Amygdala (tissue), 56 donors: ENCODE measurements at regions not wholly inside any gene's neighbourhood (a gene's known extent, or its start where the extent isn't known, plus 50 kb on each side); places are given as distances from the start of the nearest gene placed in this dataset.
"Not testable (repeated sequence)": the region's sequence is repeated elsewhere in the genome, so short reads cannot be mapped to it uniquely, and the experiment has no call there.

Experiments used
- DNase-seq, 56 donors: peaks; one replicate each; lab custom pipeline; 2025; lab: John Stamatoyannopoulos, UW

DNA sequence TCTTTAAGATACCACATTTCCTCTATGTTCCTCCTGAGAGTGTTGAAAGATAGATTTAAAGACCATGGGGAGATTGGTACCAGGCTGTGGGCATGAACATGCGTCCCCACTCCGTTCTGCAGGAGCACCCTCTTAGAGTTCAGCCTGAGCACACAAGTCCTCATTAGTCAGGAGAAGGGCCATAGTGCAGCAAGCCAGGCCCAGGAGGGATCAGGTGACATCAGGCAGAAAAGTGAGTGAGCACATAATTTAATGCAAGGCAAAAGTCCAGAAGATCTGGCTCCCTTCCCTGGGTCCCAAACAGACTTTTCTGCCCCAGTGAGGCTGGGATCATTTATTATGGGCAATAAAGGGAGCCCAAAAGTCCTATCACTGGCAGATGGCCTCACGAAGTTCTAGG is 263.7 kb upstream of the AGTR2 start:
- DNase-seq: no peak

DNA sequence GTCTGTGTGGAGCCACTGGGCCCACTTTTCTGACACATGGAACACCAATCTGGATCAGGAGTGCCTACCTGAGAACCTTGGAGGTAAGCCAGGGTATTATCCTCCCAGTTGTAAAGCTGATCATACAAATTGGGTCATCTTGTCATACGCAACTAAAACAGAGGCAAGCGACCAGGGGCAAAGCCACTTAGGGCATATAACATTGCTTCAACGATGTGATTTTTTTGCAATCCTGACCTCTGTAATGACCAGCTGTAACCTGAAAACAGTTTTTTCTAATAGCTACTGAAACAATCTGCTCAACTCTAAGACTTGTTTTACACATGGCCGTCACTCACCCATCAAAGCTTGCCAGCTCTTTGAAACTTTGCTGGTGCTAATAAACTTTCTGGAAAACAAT is 261.5 kb upstream of the AGTR2 start:
- no peak for DNase-seq

DNA sequence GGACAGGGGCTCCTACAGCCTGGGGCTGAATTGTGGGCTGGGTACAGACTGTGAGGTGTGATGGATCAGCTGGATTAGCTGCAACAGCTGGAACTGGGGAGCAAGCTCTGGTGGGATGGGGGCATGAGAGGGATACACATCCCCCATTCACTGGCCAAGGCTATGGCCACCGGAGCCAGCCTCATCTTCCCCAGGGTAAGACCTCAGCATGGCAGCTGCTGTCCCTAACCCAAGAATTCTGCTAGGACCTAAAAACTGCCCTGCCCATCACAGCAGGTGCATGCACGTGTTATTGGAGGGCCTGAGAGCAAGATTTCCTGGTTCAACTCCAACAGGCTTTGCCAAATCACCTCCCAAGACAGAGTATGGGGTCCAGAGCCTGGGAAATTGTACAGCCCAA is 258.6 kb upstream of the AGTR2 start:
- DNase-seq: no peak

DNA sequence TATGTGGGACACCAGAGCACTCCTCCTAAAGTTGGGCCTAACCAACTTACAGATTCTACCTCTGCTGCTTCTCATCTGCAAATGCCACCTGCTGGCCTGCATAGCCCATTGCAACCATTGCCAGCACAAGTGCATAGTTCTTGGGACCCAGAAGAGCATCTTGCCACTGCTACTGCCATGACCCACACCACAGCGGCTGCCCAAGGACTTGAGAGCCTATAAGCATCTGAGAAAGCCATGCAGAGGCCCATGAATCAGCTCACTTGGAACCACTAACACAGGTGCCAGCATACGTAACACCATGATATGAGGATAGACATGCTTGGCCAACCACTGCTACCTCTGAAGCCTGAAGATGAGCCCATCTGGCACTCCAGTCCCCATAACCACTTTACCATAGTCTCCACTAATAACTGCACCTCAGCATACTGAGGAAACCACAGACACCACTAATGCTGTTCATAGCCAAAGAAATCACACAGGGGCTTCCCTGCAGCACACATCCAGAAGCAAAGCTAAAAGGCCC is 258.1 kb upstream of the AGTR2 start:
- peak in 1 of 56 donors; percentile 8 for DNase-seq

DNA sequence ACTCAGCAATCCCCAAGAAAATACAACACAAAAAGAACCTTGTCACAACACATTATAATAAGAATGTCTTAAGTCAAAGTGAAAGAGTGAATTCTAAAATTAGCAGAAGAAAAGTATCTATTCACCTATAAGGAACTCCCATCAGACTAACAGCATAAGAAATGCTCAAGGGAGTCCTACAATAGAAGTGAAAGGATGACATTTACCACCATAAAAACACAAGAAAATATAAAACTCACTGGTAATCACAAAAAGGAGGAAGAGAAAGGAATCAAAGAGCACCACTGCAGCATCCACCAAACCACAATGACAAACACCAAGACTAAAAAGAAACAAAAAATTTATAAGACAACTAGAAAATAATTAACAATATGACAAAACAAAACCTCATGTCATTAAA is 257.0 kb upstream of the AGTR2 start:
- DNase-seq: no peak

DNA sequence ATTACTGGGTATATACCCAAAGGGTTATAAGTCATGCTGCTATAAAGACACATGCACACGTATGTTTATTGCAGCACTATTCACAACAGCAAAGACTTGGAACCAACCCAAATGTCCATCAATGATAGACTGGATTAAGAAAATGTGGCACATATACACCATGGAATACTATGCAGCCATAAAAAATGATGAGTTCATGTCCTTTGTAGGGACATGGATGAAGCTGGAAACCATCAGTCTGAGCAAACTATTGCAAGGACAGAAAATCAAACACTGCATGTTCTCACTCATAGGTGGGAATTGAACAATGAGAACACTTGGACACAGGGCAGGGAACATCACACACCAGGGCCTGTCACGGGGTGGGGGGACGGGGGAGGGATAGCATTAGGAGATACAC is 254.9 kb upstream of the AGTR2 start:
- not testable (repeated sequence) for DNase-seq

DNA sequence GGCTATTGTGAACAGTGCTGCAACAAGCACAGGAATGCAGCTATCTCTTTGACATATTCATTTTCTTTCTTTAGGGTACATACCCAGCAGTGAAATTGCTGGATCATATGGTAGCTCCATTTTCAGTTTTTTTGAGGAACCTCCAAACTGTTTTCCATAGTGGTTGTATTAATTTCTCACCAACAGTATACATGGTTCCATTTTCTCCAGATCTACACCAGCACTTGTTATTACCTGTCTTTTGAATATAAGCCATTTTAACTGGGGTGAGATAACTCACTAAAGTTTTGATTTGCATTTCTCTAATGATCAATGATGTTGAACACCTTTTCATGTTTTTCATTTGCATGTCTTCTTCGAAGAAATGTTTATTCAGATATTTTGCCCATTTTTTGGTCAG is 241.1 kb upstream of the AGTR2 start:
- no peak for DNase-seq

DNA sequence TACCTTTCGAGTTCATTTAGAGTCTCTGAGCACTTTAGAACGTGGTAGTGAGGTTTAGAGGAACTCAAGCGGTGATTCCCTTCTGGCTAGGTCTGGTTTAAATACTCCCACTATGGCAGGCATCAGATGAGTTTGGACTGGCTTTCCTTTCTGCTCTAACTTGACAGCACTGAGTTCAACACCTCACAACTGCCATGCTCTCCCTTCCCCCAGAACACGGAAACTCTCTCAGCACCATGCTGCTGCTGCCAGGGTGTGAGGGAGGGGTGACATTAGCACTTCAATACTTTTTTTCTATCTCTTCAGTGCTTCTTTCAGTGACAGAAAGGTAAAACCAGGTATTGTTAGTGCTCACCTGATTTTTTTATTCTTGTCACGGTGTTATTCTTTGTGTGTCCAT is 234.5 kb upstream of the AGTR2 start:
- DNase-seq: no peak

DNA sequence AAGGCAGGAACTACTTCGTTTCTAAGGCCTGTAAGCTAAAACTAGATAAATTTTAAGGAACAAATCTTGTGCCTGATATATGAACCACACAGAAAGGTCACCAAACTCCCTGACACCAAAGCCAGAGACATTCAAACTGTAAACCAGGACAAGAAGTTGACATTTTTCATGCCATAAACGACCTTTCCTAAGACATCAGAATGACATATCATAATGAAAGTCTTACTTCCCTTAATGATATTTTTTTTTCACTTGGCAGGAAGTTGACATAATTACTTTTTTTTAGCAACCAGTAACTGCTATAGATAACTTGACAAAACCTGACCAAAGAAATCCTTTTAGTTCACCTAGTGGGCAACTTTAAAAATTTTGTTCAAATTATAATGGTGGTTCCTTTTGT is 231.5 kb upstream of the AGTR2 start:
- DNase-seq: no peak

DNA sequence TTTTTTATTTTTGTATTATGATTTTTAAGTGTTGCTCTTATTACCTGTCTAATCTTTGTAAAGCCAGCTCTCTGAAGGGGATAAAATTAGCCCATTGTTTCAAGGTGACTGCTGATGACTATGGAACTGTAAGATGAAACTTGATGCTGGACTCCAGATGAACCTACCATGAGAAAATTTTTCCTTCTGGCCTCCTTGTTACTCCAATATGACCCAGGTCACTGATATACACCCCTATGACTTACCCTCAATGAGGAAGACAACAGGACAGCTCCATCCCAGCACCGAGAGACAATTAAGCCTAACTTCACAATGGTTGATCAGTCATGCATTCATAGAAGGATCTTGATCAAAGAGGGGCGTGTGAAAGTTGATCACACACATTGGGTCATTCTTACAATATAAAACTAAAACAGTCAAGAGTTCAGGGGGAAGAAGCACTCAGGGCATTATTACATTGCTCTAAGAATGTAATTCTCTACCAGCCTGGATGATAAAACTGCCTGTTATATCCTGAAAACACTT is 230.8 kb upstream of the AGTR2 start:
- DNase-seq: no peak

DNA sequence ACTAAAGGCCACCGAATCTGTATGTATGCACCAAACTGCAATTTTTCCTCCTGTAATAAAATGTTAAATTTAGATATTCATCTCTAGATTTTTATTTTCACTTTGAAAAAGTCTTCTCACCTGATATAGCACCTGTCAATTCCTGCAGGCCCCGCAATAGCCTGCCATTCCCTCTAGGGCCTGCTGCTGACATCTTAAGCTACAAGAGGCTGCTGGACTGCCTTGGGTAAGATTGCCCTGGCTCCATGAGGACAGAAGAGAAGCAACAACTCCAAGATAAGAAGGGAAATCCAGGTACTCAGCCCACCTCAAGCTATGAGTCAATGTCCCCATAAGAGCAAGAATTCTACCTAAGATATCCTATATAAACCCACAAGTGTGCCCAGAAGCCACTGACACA is 230.2 kb upstream of the AGTR2 start:
- DNase-seq: peak in 1 of 56 donors; percentile 30

DNA sequence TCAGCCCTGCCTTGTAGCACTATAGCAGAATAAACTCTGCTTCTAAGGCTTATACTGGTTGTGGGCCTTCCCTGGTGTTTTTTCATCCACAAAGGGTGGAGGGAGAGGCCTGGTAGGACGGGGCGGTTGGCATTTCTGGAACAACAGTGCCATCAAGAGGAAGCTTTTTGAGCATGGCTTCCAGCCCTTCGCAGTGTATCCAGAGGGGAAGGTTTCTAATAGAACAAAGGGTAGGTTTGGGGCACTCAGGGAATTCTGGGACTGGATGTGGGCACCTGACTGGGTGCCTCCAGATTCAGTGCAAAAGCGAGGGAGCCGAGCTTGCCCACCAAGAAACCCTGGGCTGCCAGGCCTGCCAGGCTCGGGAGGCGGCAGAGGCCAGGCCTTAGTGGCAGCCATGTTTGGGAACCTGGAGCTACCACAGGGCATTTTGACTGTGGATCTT is 229.6 kb upstream of the AGTR2 start:
- DNase-seq: peak in 52 of 56 donors; percentile 2 to 91 (median 56)

DNA sequence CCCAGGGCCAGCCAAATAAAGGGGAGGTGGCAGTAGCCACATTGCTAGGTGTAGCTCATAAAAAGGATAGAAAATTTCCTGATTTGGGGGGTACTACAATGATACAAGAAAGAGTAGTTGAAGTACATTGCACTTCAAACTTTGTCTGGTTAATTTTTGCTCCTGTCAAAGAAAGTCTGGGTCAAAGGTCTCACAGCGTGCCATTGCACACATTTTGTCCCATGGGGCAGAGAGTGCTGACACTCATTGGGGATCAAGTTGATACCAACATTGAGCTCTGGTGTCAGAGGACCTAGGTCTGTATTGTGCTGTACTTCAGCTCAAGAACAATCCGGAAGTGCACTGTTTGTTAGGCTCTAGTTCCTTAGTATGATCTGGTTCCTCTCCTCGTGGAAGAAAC is 229.2 kb upstream of the AGTR2 start:
- no peak for DNase-seq

DNA sequence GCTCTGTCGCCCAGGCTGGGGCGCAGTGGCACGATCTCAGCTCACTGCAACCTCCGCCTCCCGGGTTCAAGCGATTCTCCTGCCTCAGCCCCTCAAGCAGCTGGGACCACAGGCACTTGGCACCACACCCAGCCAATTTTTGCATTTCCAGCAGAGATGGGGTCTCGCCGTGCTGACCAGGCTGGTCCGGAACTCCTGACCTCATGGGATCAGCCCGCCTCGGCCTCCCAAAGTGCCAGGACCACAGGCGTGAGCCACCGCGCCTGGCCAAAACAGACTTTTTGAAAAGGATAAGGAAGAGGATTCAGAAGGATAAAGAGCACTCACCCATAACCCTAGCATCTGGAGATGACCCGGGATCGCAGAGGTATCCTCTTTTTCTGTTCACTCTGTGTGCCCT is 224.5 kb upstream of the AGTR2 start:
- DNase-seq: no peak

DNA sequence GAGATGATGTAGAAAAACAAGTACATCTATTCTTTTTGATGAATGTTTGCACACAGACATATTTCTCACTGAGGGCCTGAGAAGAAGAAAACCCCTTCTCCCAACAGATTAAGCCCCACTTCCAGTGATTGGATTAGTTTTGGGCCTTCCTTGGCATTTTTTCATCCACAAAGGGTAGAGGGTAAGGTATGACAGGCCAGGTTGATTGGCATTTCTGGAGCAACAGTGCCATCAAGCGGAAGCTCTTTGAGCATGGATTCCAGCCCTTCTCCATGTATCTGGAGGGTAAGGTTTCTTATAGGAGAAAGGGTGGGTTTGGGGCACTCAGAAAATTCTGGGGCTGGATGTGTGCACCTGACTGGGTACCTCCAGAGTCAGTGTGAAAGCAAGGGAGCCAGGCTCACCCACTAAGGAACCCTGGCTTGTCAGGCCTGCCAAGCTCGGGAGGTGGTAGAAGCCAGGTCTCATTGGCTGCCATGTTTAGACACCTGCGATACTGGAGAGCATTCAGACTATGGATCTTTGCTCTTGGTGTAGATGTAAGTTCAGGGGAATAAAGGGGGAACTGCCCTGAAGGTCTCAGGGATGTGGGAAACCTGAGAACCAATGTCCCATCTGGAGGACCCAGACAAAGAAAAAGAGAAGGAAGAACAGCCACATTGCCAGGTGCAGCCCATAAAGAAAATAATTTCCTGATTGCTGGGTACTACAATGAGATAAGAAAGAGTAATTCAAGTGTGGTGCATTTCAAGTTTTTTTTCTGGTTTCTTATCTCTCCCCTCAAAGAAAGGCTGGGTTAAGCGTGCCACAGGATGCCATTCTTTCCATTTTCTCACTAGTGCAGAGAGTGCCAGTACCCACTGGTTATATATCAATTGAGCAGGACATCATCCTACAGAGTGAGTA is 222.3 kb upstream of the AGTR2 start:
- peak in 1 of 56 donors; percentile 2 for DNase-seq

DNA sequence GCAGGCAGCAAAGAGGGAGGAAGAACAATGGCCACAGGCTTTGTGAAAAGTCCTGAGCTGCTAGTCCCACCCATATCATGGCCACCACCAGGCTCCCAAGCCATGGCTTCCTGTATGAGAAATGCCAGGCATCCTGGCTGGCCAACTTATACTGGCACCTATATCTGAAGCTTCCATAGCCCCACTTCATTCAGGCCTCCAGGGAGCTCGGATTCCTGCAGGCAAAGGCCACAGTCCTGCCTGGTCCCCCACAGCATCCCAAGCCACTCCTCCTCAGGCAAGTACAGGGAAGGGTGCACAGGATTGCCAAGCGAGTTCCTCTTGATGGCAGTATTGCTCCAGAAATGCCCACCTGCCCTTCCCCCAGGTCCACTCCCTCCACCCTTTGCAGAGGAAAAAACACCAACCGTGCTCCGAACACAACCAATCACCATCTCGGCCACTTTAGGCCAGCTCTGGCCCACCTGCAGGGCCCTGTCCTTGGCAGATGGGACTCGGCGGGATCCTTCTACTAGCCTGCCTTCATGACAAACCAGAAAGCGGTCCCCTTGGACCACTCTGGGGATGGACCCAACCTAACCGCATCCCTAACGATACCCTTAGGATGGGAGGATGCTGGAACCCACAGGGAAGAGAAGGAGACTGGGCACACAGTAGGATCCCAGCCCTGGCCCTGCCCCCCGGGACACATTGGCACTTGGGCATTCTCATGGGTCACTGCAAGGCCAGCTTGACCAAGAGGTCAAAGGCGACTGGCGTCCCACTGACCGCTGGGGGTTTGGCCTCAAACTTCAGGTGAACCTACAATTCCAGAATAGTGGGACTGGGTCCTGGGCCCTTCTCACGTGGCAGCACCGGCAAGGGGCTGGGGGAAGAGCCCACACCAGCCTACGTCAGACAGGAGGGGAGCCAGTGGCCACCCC is 220.4 kb upstream of the AGTR2 start:
- peak in 46 of 56 donors; percentile 2 to 92 (median 52) for DNase-seq

DNA sequence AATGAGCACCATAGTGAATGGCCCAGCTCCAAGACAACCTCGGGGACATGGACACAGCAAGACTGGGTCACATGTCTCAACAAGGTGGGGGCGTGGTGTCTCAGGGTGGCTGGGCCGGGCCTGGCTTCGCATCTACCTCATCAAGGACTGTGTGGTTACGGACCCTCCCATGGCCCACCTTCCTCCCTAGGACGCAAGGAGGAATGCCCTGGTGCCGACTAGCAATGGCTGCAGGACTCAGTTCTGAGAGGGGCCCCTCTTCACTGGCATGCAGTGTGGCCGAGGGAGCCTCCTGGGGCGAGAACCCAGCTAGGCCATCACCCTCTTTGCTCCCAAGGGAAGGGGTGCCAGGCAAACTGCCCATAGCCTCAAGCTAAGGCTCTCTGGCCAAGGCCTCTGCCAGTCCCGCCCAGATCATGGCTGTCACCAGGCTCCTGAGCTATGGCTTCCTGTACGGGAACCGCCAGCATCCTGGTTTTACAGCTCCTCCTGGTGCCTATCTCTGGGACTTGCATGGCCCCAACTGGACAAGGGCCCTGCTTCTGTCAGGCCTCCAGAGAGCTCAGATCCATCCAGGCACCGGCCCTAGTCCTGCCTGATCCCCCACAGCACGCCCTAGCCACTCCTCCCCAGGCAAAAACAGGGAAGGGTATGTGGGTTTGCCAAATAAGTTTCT is 218.0 kb upstream of the AGTR2 start:
- peak in 19 of 56 donors; percentile 0 to 50 (median 13) for DNase-seq

DNA sequence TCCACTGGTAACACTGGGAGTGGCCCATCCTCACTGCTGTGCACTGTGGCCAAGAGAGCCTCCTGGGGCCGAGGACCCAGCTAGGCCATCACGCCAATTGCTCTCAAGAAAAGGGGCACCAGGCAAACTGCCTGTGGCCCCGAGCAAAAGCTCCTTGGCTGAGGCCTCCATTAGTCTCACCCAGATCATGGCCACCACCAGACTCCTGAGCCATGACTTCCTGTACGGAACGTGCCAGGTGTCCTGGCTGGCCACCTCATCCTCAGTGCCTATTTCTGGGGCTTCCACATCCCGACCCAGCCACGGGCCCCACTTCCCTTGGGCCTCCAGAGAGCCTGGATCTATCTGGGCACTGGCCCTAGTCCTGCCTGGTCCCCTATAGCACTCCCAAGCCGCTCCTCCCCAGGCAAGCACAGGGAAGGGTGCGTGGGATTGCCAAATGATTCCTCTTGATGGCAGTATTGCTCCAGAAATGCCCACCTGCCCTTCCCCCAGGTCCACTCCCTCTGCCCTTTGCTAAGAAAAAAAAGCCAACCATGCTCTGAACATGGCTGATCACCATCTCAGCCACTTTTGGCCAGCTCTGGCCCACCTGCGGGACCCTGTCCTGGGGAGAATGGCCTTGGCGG is 212.6 kb upstream of the AGTR2 start:
- peak in 14 of 56 donors; percentile 0 to 46 (median 20) for DNase-seq

DNA sequence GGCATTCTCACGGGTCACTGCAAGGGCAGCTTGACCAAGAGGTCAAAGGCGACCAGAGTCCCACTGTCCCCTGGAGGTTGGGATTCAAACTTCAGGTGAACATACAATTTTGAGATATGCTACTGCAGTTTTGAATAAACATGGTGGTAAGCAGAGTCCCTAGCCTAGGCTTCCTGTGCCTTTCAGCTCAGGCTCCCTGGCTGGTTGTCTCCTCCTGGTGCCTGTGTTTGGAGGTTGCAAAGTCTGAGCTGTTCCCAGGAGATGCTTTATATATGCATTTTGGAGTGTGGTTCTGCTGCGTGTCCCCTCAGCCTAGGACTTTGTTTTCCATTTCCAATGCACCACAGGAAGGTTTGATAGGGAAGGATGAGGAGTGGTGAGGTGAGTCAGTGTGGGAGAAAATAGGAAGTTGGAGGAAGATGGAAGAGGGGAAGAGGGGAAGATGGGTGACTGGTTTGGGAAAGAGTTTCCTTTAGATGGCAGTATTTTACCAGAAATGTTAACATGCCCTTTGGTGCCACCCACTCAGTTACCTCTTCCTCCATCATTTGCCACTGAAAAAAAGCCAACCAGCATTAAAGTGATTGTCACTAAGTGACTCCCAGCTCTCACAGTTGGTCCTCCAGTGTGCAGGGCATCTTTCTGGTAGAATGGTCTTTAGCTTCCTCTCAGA is 211.7 kb upstream of the AGTR2 start:
- no peak for DNase-seq
